DOHH2 (cell line): ENCODE measurements at regions not wholly inside any gene's neighbourhood (a gene's known extent, or its start where the extent isn't known, plus 50 kb on each side); places are given as distances from the start of the nearest gene placed in this dataset.
"Not testable (repeated sequence)": the region's sequence is repeated elsewhere in the genome, so short reads cannot be mapped to it uniquely, and the experiment has no call there.

Experiments
- EZH2phosphoT487 ChIP-seq: fragments of 200-600 bp; sonication (generic); IDR thresholded peaks from 2 replicates; pipeline ENCODE4 v1.6.1; 2017; ENCODE audit warnings: borderline replicate concordance, mild to moderate bottlenecking, antibody characterized with exemption, low read length, moderate library complexity, mixed read lengths
- TF ChIP-seq, protein P1 (sequence below): fragments of 200-600 bp; sonication (generic); IDR thresholded peaks from one replicate; pipeline ENCODE4 v1.5.1; 2014; ENCODE audit warnings: antibody characterized with exemption, mild to moderate bottlenecking, low read depth, low read length; ENCODE audit not compliant: poor library complexity, severe bottlenecking

GRCh38 chr9:767061-767561, 74.4 kb upstream of the DMRT1 start:
- TF ChIP-seq, protein P1, sequence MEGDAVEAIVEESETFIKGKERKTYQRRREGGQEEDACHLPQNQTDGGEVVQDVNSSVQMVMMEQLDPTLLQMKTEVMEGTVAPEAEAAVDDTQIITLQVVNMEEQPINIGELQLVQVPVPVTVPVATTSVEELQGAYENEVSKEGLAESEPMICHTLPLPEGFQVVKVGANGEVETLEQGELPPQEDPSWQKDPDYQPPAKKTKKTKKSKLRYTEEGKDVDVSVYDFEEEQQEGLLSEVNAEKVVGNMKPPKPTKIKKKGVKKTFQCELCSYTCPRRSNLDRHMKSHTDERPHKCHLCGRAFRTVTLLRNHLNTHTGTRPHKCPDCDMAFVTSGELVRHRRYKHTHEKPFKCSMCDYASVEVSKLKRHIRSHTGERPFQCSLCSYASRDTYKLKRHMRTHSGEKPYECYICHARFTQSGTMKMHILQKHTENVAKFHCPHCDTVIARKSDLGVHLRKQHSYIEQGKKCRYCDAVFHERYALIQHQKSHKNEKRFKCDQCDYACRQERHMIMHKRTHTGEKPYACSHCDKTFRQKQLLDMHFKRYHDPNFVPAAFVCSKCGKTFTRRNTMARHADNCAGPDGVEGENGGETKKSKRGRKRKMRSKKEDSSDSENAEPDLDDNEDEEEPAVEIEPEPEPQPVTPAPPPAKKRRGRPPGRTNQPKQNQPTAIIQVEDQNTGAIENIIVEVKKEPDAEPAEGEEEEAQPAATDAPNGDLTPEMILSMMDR: not testable (repeated sequence)
- not testable (repeated sequence) for TF ChIP-seq EZH2phosphoT487
